ENCODE measurements at regions not wholly inside any gene's neighbourhood (a gene's known extent, or its start where the extent isn't known, plus 50 kb on each side); places are given as distances from the start of the nearest gene placed in this dataset.
"Not testable (repeated sequence)": the region's sequence is repeated elsewhere in the genome, so short reads cannot be mapped to it uniquely, and the experiment has no call there.

- DNase-seq, result not testable (repeated sequence)
Observed at GRCh38 chr11:71723991-71724390, 109.0 kb upstream of the DEFB108B start.

GRCh38 chr11:71730748-71731147 lies 102.3 kb upstream of the DEFB108B start:
- DNase-seq, result not testable (repeated sequence)

- not testable (repeated sequence) for DNase-seq
Observed at GRCh38 chr11:71734368-71734767, 98.6 kb upstream of the DEFB108B start.

- DNase-seq, result not testable (repeated sequence)
Observed at GRCh38 chr11:71738317-71738716, 94.7 kb upstream of the DEFB108B start.

- not testable (repeated sequence) for DNase-seq
Observed at GRCh38 chr11:71743385-71743784, 89.6 kb upstream of the DEFB108B start.

GRCh38 chr11:71745656-71746055 lies 87.3 kb upstream of the DEFB108B start:
- not testable (repeated sequence) for DNase-seq

GRCh38 chr11:71746263-71746662 lies 86.7 kb upstream of the DEFB108B start:
- DNase-seq, result not testable (repeated sequence)

GRCh38 chr11:71748965-71749620 lies 83.9 kb upstream of the DEFB108B start:
- not testable (repeated sequence) for DNase-seq

- DNase-seq, result not testable (repeated sequence)
Observed at GRCh38 chr11:71750908-71751307, 82.1 kb upstream of the DEFB108B start.

GRCh38 chr11:71764695-71765491 lies 68.1 kb upstream of the DEFB108B start:
- not testable (repeated sequence) for DNase-seq

- not testable (repeated sequence) for DNase-seq
Observed at GRCh38 chr11:71767016-71767415, 66.0 kb upstream of the DEFB108B start.

GRCh38 chr11:71772193-71772592 lies 60.8 kb upstream of the DEFB108B start:
- not testable (repeated sequence) for DNase-seq

- no peak for DNase-seq
Observed at GRCh38 chr11:71774603-71775222, 58.3 kb upstream of the DEFB108B start.

GRCh38 chr11:71780116-71780515 lies 52.9 kb upstream of the DEFB108B start:
- DNase-seq, result not testable (repeated sequence)

- not testable (repeated sequence) for DNase-seq
Observed at GRCh38 chr11:71780771-71781170, 52.2 kb upstream of the DEFB108B start.

GRCh38 chr11:71781491-71781890 lies 51.5 kb upstream of the DEFB108B start:
- DNase-seq, result not testable (repeated sequence)

- DNase-seq, result not testable (repeated sequence)
Observed at GRCh38 chr11:71782229-71782861, 50.7 kb upstream of the DEFB108B start.

- DNase-seq, result not testable (repeated sequence)
Observed at GRCh38 chr11:71783191-71783590, 49.8 kb upstream of the DEFB108B start.
